Neural cell (in vitro differentiated cells): ENCODE measurements at regions not wholly inside any gene's neighbourhood (a gene's known extent, or its start where the extent isn't known, plus 50 kb on each side); places are given as distances from the start of the nearest gene placed in this dataset.

Experiments
- H2AFZ ChIP-seq: fragments of 200-600, 300-800 bp; sonication (generic), shearing (Covaris generic); 2 replicates; pipeline ENCODE4 v1.6.0; 2014; ENCODE audit warnings: low read depth, mild to moderate bottlenecking, antibody characterized with exemption, low read length, moderate library complexity
- H3F3A ChIP-seq: fragments of 200-600 bp; shearing (Covaris generic); 2 replicates; pipeline ENCODE4 v1.6.1; 2016; ENCODE audit warnings: mild to moderate bottlenecking, moderate library complexity, mixed read lengths, antibody characterized with exemption, low read length; ENCODE audit not compliant: insufficient read depth, poor library complexity, severe bottlenecking
- H3K27ac ChIP-seq: fragments of 200-600, 300-800 bp; sonication (generic), shearing (Covaris generic); 2 replicates; pipeline ENCODE4 v1.5.1; 2014; ENCODE audit warnings: mild to moderate bottlenecking, low read length, moderate library complexity
- H3K27me3 ChIP-seq: fragments of 300-800, 200-600 bp; sonication (generic), shearing (Covaris generic); 2 replicates; pipeline ENCODE4 v1.6.0; 2014; ENCODE audit warnings: mild to moderate bottlenecking, low read depth, low read length, moderate library complexity; ENCODE audit not compliant: insufficient read depth
- H3K36me3 ChIP-seq: fragments of 300-800, 200-600 bp; sonication (generic), shearing (Covaris generic); 2 replicates; pipeline ENCODE4 v1.5.1; 2014; ENCODE audit warnings: mild to moderate bottlenecking, antibody characterized with exemption, low read length, moderate library complexity; ENCODE audit not compliant: insufficient read depth
- H3K4me2 ChIP-seq: fragments of 300-800, 200-600 bp; sonication (generic), shearing (Covaris generic); 2 replicates; pipeline ENCODE4 v1.6.0; 2014; ENCODE audit warnings: mild to moderate bottlenecking, low read length
- H3K4me3 ChIP-seq: fragments of 300-800, 200-600 bp; sonication (generic), shearing (Covaris generic); 2 replicates; pipeline ENCODE4 v1.5.1; 2014; ENCODE audit warnings: mild to moderate bottlenecking, low read length, moderate library complexity
- H3K79me2 ChIP-seq: fragments of 200-600 bp; shearing (Covaris generic); replicated peaks from 2 replicates; pipeline ENCODE4 v1.6.0; 2014; ENCODE audit warnings: mild to moderate bottlenecking, low read length, moderate library complexity; ENCODE audit not compliant: insufficient read depth
- H3K9ac ChIP-seq: fragments of 300-800, 200-600 bp; sonication (generic), shearing (Covaris generic); 2 replicates; pipeline ENCODE4 v1.6.1; 2016; ENCODE audit warnings: mild to moderate bottlenecking, low read length, mixed read lengths
- H3K9me2 ChIP-seq: fragments of 200-600 bp; shearing (Covaris generic); 2 replicates; pipeline ENCODE4 v1.6.1; 2016; ENCODE audit warnings: mild to moderate bottlenecking, low read length, mixed read lengths; ENCODE audit not compliant: insufficient read depth
- H3K9me3 ChIP-seq: fragments of 200-600, 300-800 bp; sonication (generic), shearing (Covaris generic); 2 replicates; pipeline ENCODE4 v1.6.1; 2016; ENCODE audit warnings: mild to moderate bottlenecking, mixed run types, low read length, moderate library complexity, mixed read lengths
- H4K20me1 ChIP-seq: fragments of 200-600 bp; shearing (Covaris generic); 2 replicates; pipeline ENCODE4 v1.6.1; 2016; ENCODE audit warnings: mild to moderate bottlenecking, mixed run types; ENCODE audit not compliant: insufficient read depth
- EP300 ChIP-seq: fragments of 450-650 bp; conservative IDR thresholded peaks from 2 replicates; pipeline ENCODE4 v1.6.1; 2014; ENCODE audit warnings: antibody characterized with exemption, mild to moderate bottlenecking, moderate library complexity; ENCODE audit not compliant: poor library complexity, severe bottlenecking
- EZH2 ChIP-seq: fragments of 200-600, 300-800 bp; shearing (Covaris generic), sonication (generic); IDR thresholded peaks from 2 replicates; pipeline ENCODE4 v1.6.1; 2014; ENCODE audit warnings: antibody characterized with exemption, low read length, borderline replicate concordance, mild to moderate bottlenecking; ENCODE audit not compliant: insufficient read depth, poor library complexity, severe bottlenecking
- MXI1 ChIP-seq: fragments of 450-650 bp; conservative IDR thresholded peaks from 2 replicates; pipeline ENCODE4 v1.6.1; 2014; ENCODE audit warnings: antibody characterized with exemption, mild to moderate bottlenecking; ENCODE audit not compliant: poor library complexity, severe bottlenecking
- POLR2AphosphoS5 ChIP-seq: IDR thresholded peaks from 2 replicates; pipeline ENCODE4 v1.6.1; 2012
- RAD21 ChIP-seq: fragments of 450-650 bp; conservative IDR thresholded peaks from 2 replicates; pipeline ENCODE4 v1.6.1; 2014; ENCODE audit warnings: antibody characterized with exemption, mild to moderate bottlenecking, moderate library complexity
- SMC3 ChIP-seq: fragments of 450-650 bp; conservative IDR thresholded peaks from 2 replicates; pipeline ENCODE4 v1.6.1; 2014; ENCODE audit warnings: antibody characterized with exemption, mild to moderate bottlenecking, moderate library complexity; ENCODE audit not compliant: poor library complexity
- TAF1 ChIP-seq: IDR thresholded peaks from 2 replicates; pipeline ENCODE4 v1.6.1; 2012; ENCODE audit warnings: low read depth
- TF ChIP-seq, protein P1 (sequence below): fragments of 450-650 bp; IDR thresholded peaks from 2 replicates; pipeline ENCODE4 v1.5.1; 2014; ENCODE audit warnings: antibody characterized with exemption, mild to moderate bottlenecking, moderate library complexity; ENCODE audit not compliant: poor library complexity, severe bottlenecking
- TF ChIP-seq, protein P2 (sequence below): IDR thresholded peaks from 2 replicates; pipeline ENCODE4 v1.6.1; 2012; ENCODE audit warnings: borderline replicate concordance

DNA sequence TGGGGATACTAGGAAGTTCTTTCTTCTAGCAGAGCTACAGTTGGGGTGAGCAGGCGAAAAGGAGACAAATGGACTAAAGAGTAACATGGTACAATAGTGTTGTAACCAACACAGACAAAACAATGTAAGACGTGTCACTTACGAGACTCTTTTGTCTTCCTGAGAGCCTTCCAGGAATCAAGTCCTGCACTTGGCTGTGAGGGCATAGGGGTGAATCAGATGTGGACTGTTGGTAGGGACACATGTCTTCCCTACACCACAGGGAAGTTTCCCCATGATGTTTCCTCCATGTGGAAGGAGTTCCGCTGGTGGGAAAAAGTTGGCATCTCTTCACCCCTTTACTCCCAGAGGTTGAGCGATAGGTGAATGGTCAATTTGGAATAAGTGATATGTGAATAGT lies 364.7 kb downstream of the NUAK1 start:
- Histone ChIP-seq H3K79me2 (no peaks in the 10 kb centered on the region), H3K4me2 (no peak overlapping the region), H3K4me3 (no peak overlapping the region), H3K27ac (no peak overlapping the region), H2AFZ (no peak overlapping the region), H3K36me3 (no peaks in the 10 kb centered on the region), H3K9me2 (no peaks in the 10 kb centered on the region), H3K27me3 (no peaks in the 10 kb centered on the region), H4K20me1 (no peaks in the 10 kb centered on the region), H3K9me3 (no peaks in the 10 kb centered on the region), H3F3A (no peaks in the 10 kb centered on the region), H3K9ac (no peak overlapping the region)
- TF ChIP-seq RAD21 (no peak), TAF1 (no peak), SMC3 (no peak)

DNA sequence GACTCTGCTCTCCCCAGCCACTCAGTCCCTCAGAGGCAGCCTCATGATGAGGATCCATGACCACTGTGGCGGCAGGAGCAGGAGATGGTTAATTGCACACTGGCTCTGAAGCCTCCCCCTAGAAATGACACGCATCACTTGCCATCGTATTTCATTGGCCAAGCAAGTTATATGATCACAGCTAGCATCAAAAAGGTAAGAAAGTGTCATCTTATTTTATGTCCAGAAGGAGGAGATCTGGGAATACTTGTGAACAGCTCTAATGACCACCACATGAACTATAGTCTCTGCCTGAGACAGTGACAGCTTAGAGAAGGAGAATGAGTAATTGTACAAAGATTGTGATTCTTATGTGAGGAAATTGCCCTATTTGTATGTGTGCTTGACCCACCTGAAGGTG lies 363.4 kb downstream of the NUAK1 start:
- Histone ChIP-seq H3K4me3 (no peak overlapping the region), H3K36me3 (no peaks in the 10 kb centered on the region), H4K20me1 (no peaks in the 10 kb centered on the region), H3K27ac (no peak overlapping the region), H3K9me3 (no peaks in the 10 kb centered on the region), H3K4me2 (no peak overlapping the region), H3K79me2 (no peaks in the 10 kb centered on the region), H2AFZ (no peak overlapping the region), H3K9ac (no peak overlapping the region), H3K9me2 (no peaks in the 10 kb centered on the region), H3K27me3 (no peaks in the 10 kb centered on the region), H3F3A (no peaks in the 10 kb centered on the region)
- no peak for TF ChIP-seq SMC3
- no peak for TF ChIP-seq RAD21
- TF ChIP-seq, protein P1, sequence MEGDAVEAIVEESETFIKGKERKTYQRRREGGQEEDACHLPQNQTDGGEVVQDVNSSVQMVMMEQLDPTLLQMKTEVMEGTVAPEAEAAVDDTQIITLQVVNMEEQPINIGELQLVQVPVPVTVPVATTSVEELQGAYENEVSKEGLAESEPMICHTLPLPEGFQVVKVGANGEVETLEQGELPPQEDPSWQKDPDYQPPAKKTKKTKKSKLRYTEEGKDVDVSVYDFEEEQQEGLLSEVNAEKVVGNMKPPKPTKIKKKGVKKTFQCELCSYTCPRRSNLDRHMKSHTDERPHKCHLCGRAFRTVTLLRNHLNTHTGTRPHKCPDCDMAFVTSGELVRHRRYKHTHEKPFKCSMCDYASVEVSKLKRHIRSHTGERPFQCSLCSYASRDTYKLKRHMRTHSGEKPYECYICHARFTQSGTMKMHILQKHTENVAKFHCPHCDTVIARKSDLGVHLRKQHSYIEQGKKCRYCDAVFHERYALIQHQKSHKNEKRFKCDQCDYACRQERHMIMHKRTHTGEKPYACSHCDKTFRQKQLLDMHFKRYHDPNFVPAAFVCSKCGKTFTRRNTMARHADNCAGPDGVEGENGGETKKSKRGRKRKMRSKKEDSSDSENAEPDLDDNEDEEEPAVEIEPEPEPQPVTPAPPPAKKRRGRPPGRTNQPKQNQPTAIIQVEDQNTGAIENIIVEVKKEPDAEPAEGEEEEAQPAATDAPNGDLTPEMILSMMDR: no peak
- TF ChIP-seq TAF1: no peak
- no peak for TF ChIP-seq MXI1
- TF ChIP-seq, protein P2, sequence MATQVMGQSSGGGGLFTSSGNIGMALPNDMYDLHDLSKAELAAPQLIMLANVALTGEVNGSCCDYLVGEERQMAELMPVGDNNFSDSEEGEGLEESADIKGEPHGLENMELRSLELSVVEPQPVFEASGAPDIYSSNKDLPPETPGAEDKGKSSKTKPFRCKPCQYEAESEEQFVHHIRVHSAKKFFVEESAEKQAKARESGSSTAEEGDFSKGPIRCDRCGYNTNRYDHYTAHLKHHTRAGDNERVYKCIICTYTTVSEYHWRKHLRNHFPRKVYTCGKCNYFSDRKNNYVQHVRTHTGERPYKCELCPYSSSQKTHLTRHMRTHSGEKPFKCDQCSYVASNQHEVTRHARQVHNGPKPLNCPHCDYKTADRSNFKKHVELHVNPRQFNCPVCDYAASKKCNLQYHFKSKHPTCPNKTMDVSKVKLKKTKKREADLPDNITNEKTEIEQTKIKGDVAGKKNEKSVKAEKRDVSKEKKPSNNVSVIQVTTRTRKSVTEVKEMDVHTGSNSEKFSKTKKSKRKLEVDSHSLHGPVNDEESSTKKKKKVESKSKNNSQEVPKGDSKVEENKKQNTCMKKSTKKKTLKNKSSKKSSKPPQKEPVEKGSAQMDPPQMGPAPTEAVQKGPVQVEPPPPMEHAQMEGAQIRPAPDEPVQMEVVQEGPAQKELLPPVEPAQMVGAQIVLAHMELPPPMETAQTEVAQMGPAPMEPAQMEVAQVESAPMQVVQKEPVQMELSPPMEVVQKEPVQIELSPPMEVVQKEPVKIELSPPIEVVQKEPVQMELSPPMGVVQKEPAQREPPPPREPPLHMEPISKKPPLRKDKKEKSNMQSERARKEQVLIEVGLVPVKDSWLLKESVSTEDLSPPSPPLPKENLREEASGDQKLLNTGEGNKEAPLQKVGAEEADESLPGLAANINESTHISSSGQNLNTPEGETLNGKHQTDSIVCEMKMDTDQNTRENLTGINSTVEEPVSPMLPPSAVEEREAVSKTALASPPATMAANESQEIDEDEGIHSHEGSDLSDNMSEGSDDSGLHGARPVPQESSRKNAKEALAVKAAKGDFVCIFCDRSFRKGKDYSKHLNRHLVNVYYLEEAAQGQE: no peak
- no peak for TF ChIP-seq EP300
- TF ChIP-seq EZH2: no peak
- no peak for TF ChIP-seq POLR2AphosphoS5
